ENCODE measurements at regions not wholly inside any gene's neighbourhood (a gene's known extent, or its start where the extent isn't known, plus 50 kb on each side); places are given as distances from the start of the nearest gene placed in this dataset.
A peak's percentile ranks its signal among the peaks of the same experiment; 100 is the strongest.

DNA sequence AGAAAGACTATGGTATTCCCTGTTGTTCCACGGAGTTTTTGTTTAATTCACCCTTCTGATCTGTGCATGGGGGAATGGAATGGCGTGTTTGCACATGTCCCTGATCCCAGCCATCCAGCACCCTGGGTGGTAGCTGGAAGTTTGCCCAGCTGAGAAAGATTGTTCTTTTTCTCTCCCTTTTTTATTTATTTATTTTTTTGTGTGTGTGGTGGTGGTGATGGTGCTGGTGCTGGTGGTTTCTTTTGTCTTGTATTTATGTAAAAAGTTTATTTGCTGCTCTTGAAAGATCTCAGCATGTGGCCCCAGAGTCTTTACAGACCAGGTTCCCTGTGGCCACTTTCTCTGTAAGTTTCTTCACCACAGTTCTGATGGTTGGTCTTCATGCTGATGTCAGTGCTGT lies 372.6 kb downstream of the UTRN start:
- Histone ChIP-seq H3K9ac (ENCODE audit: insufficient read length) (no peak overlapping the region), H3K36me3 (ENCODE audit: insufficient read depth, low read length) (no peaks in the 10 kb centered on the region), H3K27ac (peak overlapping the region; percentile 55), H3K9me3 (ENCODE audit: low read depth, low read length) (no peaks in the 10 kb centered on the region), H3K4me3 (peak overlapping the region; percentile 4; the same call in 1 of the 2 replicates)
- no peak for DNase-seq (ENCODE audit: low read depth, low spot score)
- TF ChIP-seq POLR2AphosphoS5 (IDR thresholded peaks at IDR 0.05; ENCODE audit: borderline replicate concordance, low read depth, low read length) (no peak; the same call in 1 of the 2 replicates), FOXP2 (optimal IDR thresholded peaks at IDR 0.05; ENCODE audit: control extremely low read depth, extremely low read length, insufficient read depth) (no peak), EZH2 (IDR thresholded peaks at IDR 0.05) (no peak)

DNA sequence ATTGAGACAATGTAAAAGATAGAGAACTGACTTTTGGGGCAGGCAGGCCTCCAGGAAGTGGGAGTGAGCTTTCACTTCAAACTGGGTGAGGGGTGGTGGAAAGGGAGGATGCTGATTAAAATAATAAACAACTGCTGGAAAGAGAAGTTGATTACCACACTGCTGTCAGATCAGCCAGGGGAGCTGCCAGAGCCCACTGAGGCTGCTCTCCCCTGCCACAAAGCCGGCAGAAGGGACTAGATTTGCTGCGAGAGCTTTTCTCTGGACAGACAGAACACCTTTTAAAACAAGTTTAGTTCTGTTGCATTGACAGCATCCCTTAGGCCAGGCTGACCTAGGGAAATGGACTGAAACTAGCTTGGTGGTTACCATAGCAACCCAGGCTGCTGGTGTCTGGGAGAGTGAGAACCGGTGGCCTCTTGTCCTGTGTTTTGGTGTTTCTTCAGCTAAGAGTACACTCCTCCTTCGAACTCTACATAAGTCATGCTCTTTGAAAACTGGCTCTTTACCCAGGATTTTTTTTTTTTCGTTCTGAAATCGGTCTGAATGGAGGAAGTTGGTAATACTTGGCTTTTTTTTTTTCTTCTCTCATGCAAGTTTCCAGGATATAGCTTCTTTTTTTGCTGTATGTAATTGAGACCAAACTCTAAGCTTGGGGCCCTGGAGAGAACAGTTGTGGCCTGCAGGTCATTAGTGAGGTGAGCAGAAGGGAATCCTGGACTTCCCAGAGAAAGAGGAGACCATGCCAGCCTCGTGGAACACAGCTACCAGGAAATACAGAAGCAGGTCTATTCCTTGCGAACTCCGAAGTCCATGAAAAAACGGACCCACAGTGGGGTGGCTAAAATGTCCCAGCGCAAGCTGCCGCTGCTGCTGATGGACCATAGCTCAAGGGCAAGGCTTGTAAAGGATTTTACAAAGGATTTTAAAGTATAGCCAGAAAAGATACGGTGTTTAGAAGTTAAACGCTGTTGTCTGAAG lies 374.4 kb downstream of the UTRN start:
- H3K9me3 ChIP-seq (ENCODE audit: low read depth, low read length): no peaks in the 10 kb centered on the region
- H3K27ac ChIP-seq: peak overlapping the region; percentile 55; the same call in 1 of the 2 replicates
- no peak overlapping the region for H3K9ac ChIP-seq (ENCODE audit: insufficient read length)
- no peak overlapping the region for H3K4me3 ChIP-seq
- no peak for DNase-seq (ENCODE audit: low read depth, low spot score)
- TF ChIP-seq POLR2AphosphoS5 (IDR thresholded peaks at IDR 0.05; ENCODE audit: borderline replicate concordance, low read depth, low read length): no peak
- no peak for TF ChIP-seq EZH2 (IDR thresholded peaks at IDR 0.05)
- TF ChIP-seq FOXP2 (optimal IDR thresholded peaks at IDR 0.05; ENCODE audit: control extremely low read depth, extremely low read length, insufficient read depth): no peak
- no peaks in the 10 kb centered on the region for H3K36me3 ChIP-seq (ENCODE audit: insufficient read depth, low read length)

DNA sequence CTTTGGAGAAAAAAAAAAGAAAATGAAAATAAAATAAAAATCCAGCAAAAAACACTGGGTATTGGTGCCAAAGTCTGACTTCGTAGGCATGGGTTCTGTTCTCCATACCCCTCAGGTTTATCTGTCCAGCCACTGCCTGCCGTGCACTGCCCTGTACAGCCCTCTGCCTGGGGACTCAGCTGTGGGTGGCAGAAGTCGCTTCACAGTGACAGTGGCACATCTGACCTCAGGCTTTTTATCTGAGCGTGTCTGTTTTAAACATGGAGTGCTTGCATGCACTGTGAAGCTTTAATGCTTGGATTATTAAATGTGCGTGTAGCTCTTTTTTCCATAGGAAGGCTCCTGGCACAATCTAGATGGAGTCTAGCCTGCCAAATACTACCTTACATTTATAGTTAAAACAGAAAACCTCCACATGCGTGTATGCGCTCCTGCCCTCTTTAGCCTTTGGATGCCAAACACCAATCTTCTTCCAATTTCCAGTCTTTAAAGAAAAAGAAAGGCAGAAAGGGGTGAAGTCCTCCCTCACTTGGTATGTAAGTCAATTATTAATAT lies 375.5 kb downstream of the UTRN start:
- Histone ChIP-seq H3K36me3 (ENCODE audit: insufficient read depth, low read length) (no peaks in the 10 kb centered on the region), H3K27ac (peak overlapping the region; percentile 85), H3K9me3 (ENCODE audit: low read depth, low read length) (no peaks in the 10 kb centered on the region), H3K4me3 (peak overlapping the region; percentile 73), H3K9ac (ENCODE audit: insufficient read length) (peak overlapping the region; percentile 41)
- no peak for DNase-seq (ENCODE audit: low read depth, low spot score)
- no peak for TF ChIP-seq POLR2AphosphoS5 (IDR thresholded peaks at IDR 0.05; ENCODE audit: borderline replicate concordance, low read depth, low read length)
- no peak for TF ChIP-seq EZH2 (IDR thresholded peaks at IDR 0.05)
- no peak for TF ChIP-seq FOXP2 (optimal IDR thresholded peaks at IDR 0.05; ENCODE audit: control extremely low read depth, extremely low read length, insufficient read depth)

DNA sequence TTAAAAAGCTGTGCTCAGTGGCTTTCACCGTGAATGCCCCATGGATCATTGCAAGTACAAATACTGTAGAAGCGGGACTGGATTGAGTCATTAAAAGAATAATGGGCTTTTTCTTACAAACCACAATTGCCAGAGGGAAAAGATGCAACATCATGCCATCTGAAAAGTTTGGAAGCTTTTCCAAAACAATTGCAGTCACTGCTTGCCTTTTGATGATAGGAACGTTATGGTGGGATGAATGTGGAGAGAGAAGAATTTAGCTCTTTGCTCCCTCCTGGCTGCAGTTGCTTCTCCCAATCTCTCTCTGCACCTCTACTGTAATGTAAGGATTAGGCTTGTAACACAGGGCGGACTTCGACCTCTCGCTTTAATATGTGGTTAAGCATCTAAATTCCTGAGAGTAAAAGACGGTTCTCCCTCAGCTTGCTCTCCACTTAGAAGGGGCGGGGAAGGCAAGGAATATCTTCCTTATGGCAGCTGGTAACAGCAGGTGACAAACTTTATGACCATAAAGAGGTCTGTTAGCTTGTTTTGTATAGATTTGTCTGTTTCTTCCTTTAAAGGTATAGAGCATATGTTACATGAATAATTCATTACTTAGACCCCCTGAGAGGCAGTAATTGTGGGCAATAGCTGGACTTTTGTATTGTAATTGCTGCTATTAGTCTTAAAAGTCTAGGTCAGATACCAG lies 376.1 kb downstream of the UTRN start:
- Histone ChIP-seq H3K27ac (peak overlapping the region; percentile 85), H3K9me3 (ENCODE audit: low read depth, low read length) (no peaks in the 10 kb centered on the region), H3K9ac (ENCODE audit: insufficient read length) (peak overlapping the region; percentile 41), H3K4me3 (peak overlapping the region; percentile 73), H3K36me3 (ENCODE audit: insufficient read depth, low read length) (no peaks in the 10 kb centered on the region)
- TF ChIP-seq EZH2 (IDR thresholded peaks at IDR 0.05): no peak
- peak; percentile 40; the same call in 1 of the 2 replicates for TF ChIP-seq POLR2AphosphoS5 (IDR thresholded peaks at IDR 0.05; ENCODE audit: borderline replicate concordance, low read depth, low read length)
- peak; percentile 66 for DNase-seq (ENCODE audit: low read depth, low spot score)

- no peak for DNase-seq (ENCODE audit: low read depth, low spot score)
- H3K9ac ChIP-seq (ENCODE audit: insufficient read length): no peak overlapping the region
- H3K9me3 ChIP-seq (ENCODE audit: low read depth, low read length): no peaks in the 10 kb centered on the region
- H3K36me3 ChIP-seq (ENCODE audit: insufficient read depth, low read length): no peaks in the 10 kb centered on the region
- TF ChIP-seq POLR2AphosphoS5 (IDR thresholded peaks at IDR 0.05; ENCODE audit: borderline replicate concordance, low read depth, low read length) (no peak), EZH2 (IDR thresholded peaks at IDR 0.05) (no peak), FOXP2 (optimal IDR thresholded peaks at IDR 0.05; ENCODE audit: control extremely low read depth, extremely low read length, insufficient read depth) (no peak)
- H3K4me3 ChIP-seq: no peak overlapping the region
- no peak overlapping the region for H3K27ac ChIP-seq
These were observed 377.8 kb downstream of the UTRN start for GRCh38 chr6:144662812-144663365.

- Histone ChIP-seq H3K36me3 (ENCODE audit: insufficient read depth, low read length) (no peaks in the 10 kb centered on the region), H3K4me3 (no peak overlapping the region), H3K27ac (no peak overlapping the region), H3K9ac (ENCODE audit: insufficient read length) (no peak overlapping the region), H3K9me3 (ENCODE audit: low read depth, low read length) (no peaks in the 10 kb centered on the region)
- DNase-seq (ENCODE audit: low read depth, low spot score): no peak
- TF ChIP-seq POLR2AphosphoS5 (IDR thresholded peaks at IDR 0.05; ENCODE audit: borderline replicate concordance, low read depth, low read length) (no peak), FOXP2 (optimal IDR thresholded peaks at IDR 0.05; ENCODE audit: control extremely low read depth, extremely low read length, insufficient read depth) (no peak), EZH2 (IDR thresholded peaks at IDR 0.05) (no peak)
These were observed 379.1 kb downstream of the UTRN start for GRCh38 chr6:144664281-144664680.

- no peak for DNase-seq (ENCODE audit: low read depth, low spot score)
- TF ChIP-seq POLR2AphosphoS5 (IDR thresholded peaks at IDR 0.05; ENCODE audit: borderline replicate concordance, low read depth, low read length): no peak
- TF ChIP-seq EZH2 (IDR thresholded peaks at IDR 0.05): no peak
- no peak for TF ChIP-seq FOXP2 (optimal IDR thresholded peaks at IDR 0.05; ENCODE audit: control extremely low read depth, extremely low read length, insufficient read depth)
- no peak overlapping the region for H3K9ac ChIP-seq (ENCODE audit: insufficient read length)
- H3K27ac ChIP-seq: no peak overlapping the region
- H3K4me3 ChIP-seq: no peak overlapping the region
- H3K36me3 ChIP-seq (ENCODE audit: insufficient read depth, low read length): no peaks in the 10 kb centered on the region
- H3K9me3 ChIP-seq (ENCODE audit: low read depth, low read length): no peaks in the 10 kb centered on the region
These were observed 379.8 kb downstream of the UTRN start for GRCh38 chr6:144664947-144665346.

Measured in SK-N-MC (cell line).